ENCODE measurements at regions not wholly inside any gene's neighbourhood (a gene's known extent, or its start where the extent isn't known, plus 50 kb on each side); places are given as distances from the start of the nearest gene placed in this dataset.
A peak's percentile ranks its signal among the peaks of the same experiment; 100 is the strongest.

DNA sequence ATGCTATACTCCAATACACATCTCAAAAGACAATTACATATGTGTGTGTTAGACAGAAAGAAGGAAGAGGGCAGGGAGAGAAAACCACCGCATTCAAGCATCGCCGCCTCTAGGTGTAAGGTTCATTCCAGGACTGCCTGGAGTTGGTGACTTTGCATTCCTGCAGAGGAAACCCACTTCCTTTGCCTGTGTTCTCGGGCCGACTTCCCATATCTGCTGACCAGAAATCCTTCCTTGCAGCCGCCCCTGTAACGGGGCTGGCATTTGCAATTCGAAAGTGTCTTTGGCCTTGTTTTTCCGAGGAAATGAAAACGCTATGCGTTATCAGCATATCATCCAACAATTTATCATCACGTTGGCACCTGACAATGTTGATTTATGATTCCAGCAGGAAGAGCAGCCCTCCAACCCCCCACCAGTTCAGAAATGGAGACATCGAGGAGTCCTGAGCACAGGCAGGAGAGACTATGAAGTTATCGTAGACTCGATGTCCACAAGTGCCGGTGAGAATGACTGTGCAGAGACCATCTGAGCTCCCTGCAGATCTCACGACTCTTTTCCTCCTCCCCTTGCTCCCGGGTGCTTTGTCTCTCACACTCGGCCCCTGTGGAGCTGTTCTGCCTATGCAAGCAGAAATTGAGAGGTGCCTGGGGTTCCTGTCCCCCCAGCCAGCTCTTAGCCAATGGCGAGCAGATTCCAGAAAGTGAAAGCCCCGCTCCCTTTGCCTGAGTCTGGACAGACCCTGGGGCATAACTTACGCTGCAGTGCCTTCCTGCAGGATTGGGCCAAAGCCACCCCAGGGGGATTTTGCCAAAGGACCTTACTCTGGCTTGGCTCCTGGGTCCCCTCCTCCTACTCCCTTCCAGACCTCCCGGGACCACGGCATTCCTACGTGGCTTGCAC, 68.9 kb upstream of the FOXK1 start:
- TF ChIP-seq, protein P1, sequence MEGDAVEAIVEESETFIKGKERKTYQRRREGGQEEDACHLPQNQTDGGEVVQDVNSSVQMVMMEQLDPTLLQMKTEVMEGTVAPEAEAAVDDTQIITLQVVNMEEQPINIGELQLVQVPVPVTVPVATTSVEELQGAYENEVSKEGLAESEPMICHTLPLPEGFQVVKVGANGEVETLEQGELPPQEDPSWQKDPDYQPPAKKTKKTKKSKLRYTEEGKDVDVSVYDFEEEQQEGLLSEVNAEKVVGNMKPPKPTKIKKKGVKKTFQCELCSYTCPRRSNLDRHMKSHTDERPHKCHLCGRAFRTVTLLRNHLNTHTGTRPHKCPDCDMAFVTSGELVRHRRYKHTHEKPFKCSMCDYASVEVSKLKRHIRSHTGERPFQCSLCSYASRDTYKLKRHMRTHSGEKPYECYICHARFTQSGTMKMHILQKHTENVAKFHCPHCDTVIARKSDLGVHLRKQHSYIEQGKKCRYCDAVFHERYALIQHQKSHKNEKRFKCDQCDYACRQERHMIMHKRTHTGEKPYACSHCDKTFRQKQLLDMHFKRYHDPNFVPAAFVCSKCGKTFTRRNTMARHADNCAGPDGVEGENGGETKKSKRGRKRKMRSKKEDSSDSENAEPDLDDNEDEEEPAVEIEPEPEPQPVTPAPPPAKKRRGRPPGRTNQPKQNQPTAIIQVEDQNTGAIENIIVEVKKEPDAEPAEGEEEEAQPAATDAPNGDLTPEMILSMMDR (conservative IDR thresholded peaks at IDR 0.05; ENCODE audit: low read depth in 2 of 2), result no peak
- TF ChIP-seq REST (IDR thresholded peaks at IDR 0.05; ENCODE audit: unreplicated experiment), result no peak
- TF ChIP-seq CREB1 (CRISPR knock-in tag; IDR thresholded peaks at IDR 0.05; ENCODE audit: low read depth), result no peak
- TF ChIP-seq NANOG (IDR thresholded peaks at IDR 0.05; ENCODE audit: borderline replicate concordance), result no peak
- TF ChIP-seq JUNB (IDR thresholded peaks at IDR 0.05; ENCODE audit: unreplicated experiment), result no peak
- TF ChIP-seq EZH2phosphoT487 (IDR thresholded peaks at IDR 0.05; ENCODE audit: unreplicated experiment), result no peak
- no peak for TF ChIP-seq ZNF114 (CRISPR knock-in tag; IDR thresholded peaks at IDR 0.05)
- TF ChIP-seq, protein P2, sequence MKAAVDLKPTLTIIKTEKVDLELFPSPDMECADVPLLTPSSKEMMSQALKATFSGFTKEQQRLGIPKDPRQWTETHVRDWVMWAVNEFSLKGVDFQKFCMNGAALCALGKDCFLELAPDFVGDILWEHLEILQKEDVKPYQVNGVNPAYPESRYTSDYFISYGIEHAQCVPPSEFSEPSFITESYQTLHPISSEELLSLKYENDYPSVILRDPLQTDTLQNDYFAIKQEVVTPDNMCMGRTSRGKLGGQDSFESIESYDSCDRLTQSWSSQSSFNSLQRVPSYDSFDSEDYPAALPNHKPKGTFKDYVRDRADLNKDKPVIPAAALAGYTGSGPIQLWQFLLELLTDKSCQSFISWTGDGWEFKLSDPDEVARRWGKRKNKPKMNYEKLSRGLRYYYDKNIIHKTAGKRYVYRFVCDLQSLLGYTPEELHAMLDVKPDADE (IDR thresholded peaks at IDR 0.05), result no peak
- no peak for TF ChIP-seq EZH2 (IDR thresholded peaks at IDR 0.05; ENCODE audit: low read depth, unreplicated experiment)
- TF ChIP-seq ZNF462 (CRISPR knock-in tag; IDR thresholded peaks at IDR 0.05), result no peak
- no peak for TF ChIP-seq POLR2AphosphoS5 (IDR thresholded peaks at IDR 0.05; ENCODE audit: low read depth)
- no peak for TF ChIP-seq STAT1 (IDR thresholded peaks at IDR 0.05; ENCODE audit: unreplicated experiment)
- no peak for TF ChIP-seq ZNF331 (CRISPR knock-in tag; IDR thresholded peaks at IDR 0.05; ENCODE audit: low read depth)
- peak; percentile 69 for DNase-seq (ENCODE audit: low spot score)
- Histone ChIP-seq H4K20me1 (replicated peaks; ENCODE audit: insufficient read depth) (no peaks in the 10 kb centered on the region), H3K4me2 (peak overlapping the region; percentile 71), H3F3A (replicated peaks; ENCODE audit: low read depth) (peaks cover 4% of the 10 kb centered on the region; the same call in 1 of the 2 replicates), H3K27ac (ENCODE audit: low read depth) (peak overlapping the region; percentile 84), H2AFZ (peak overlapping the region; percentile 84), H3K79me2 (replicated peaks; ENCODE audit: insufficient read depth) (no peaks in the 10 kb centered on the region), H3K27me3 (ENCODE audit: insufficient read depth) (no peaks in the 10 kb centered on the region), H3K36me3 (ENCODE audit: insufficient read depth) (no peaks in the 10 kb centered on the region), H3K4me1 (ENCODE audit: insufficient read depth) (peaks cover 17% of the 10 kb centered on the region), H3K9me2 (ENCODE audit: insufficient read depth) (no peaks in the 10 kb centered on the region), H3K4me3 (peak overlapping the region; percentile 32; the same call in 1 of the 2 replicates)
- Mint-ChIP-seq H3K4me3 (peak overlapping the region; percentile 48), H3K4me1 (peaks cover 14% of the 10 kb centered on the region), H3K27ac (peak overlapping the region; percentile 94), H3K36me3 (ENCODE audit: low read depth) (peaks cover 4% of the 10 kb centered on the region; the same call in 2 of the 3 replicates), H3K27me3 (ENCODE audit: insufficient read depth, low read depth, poor library complexity) (peaks cover 15% of the 10 kb centered on the region), H3K9me3 (peaks cover 49% of the 10 kb centered on the region)
- peak; percentile 90 for ATAC-seq
